GM19328 (cell line): ENCODE measurements at regions not wholly inside any gene's neighbourhood (a gene's known extent, or its start where the extent isn't known, plus 50 kb on each side); places are given as distances from the start of the nearest gene placed in this dataset.

Source experiments
- ATAC-seq: cut with Tn5 transposase; IDR thresholded peaks from one replicate; pipeline ENCODE4 v1.9.1; 2021; ENCODE audit warnings: mild to moderate bottlenecking, moderate library complexity; ENCODE audit not compliant: unreplicated experiment

- no peak for ATAC-seq
Observed at GRCh38 chr6:113464960-113465359, 392.2 kb upstream of the MARCKS start.

- no peak for ATAC-seq
Observed at GRCh38 chr6:113466526-113466925, 390.6 kb upstream of the MARCKS start.

GRCh38 chr6:113475392-113475791 lies 381.8 kb upstream of the MARCKS start:
- ATAC-seq: no peak

- ATAC-seq: no peak
Observed at GRCh38 chr6:113476937-113477839, 380.0 kb upstream of the MARCKS start.

- no peak for ATAC-seq
Observed at GRCh38 chr6:113480616-113481015, 376.5 kb upstream of the MARCKS start.

GRCh38 chr6:113481458-113481857 lies 375.7 kb upstream of the MARCKS start:
- ATAC-seq: no peak

- no peak for ATAC-seq
Observed at GRCh38 chr6:113481910-113482309, 375.2 kb upstream of the MARCKS start.

GRCh38 chr6:113482771-113483170 lies 374.4 kb upstream of the MARCKS start:
- no peak for ATAC-seq

GRCh38 chr6:113486199-113486598 lies 370.9 kb upstream of the MARCKS start:
- ATAC-seq: no peak

GRCh38 chr6:113487489-113488058 lies 369.6 kb upstream of the MARCKS start:
- no peak for ATAC-seq

- ATAC-seq: no peak
Observed at GRCh38 chr6:113488061-113488460, 369.1 kb upstream of the MARCKS start.

- no peak for ATAC-seq
Observed at GRCh38 chr6:113488812-113489685, 368.1 kb upstream of the MARCKS start.

- ATAC-seq: no peak
Observed at GRCh38 chr6:113489952-113490746, 367.0 kb upstream of the MARCKS start.

- ATAC-seq: no peak
Observed at GRCh38 chr6:113491376-113491775, 365.8 kb upstream of the MARCKS start.

GRCh38 chr6:113493991-113494390 lies 363.2 kb upstream of the MARCKS start:
- no peak for ATAC-seq

GRCh38 chr6:113495521-113495920 lies 361.6 kb upstream of the MARCKS start:
- no peak for ATAC-seq

- no peak for ATAC-seq
Observed at GRCh38 chr6:113496166-113496565, 361.0 kb upstream of the MARCKS start.

GRCh38 chr6:113500221-113500620 lies 356.9 kb upstream of the MARCKS start:
- no peak for ATAC-seq

GRCh38 chr6:113505084-113505699 lies 352.0 kb upstream of the MARCKS start:
- ATAC-seq: no peak

- no peak for ATAC-seq
Observed at GRCh38 chr6:113508249-113508648, 348.9 kb upstream of the MARCKS start.
